PC-3 (cell line): ENCODE measurements at regions not wholly inside any gene's neighbourhood (a gene's known extent, or its start where the extent isn't known, plus 50 kb on each side); places are given as distances from the start of the nearest gene placed in this dataset.

ENCODE experiments used
- ATAC-seq: fragments of 200-7000 bp; cut with Tn5 transposase; 2 replicates; pipeline ENCODE4 v1.9.1; 2020; ENCODE audit warnings: mild to moderate bottlenecking, moderate library complexity
- BruUV-seq: library from RNA; stranded (reverse); fragments of 400-500 nt; replicated peaks from 2 replicates; lab custom pipeline; 2021; lab: Mats Ljungman, UMichigan
- CTCF ChIA-PET: fragments of 300-600 bp; sonication (Branson Sonifier 250); formaldehyde crosslinking; loops from one replicate; lab custom pipeline; 2022; ENCODE audit warnings: antibody characterized with exemption; lab: Charles Lee
- POLR2A ChIA-PET: fragments of 300-600 bp; sonication (Branson Sonifier 250); formaldehyde crosslinking; loops from one replicate; lab custom pipeline; 2022; ENCODE audit warnings: antibody characterized with exemption; ENCODE audit not compliant: unreplicated experiment; lab: Charles Lee
- DNase-seq: peaks from one replicate; pipeline ENCODE4 v3.0.0-alpha.2; 2015
- H2AFZ ChIP-seq: fragments of 300-600 bp; sonication (generic); 2 replicates; pipeline ENCODE4 v1.6.0; 2016; ENCODE audit warnings: antibody characterized with exemption, low read length
- H3F3A ChIP-seq: fragments of 300-600 bp; sonication (generic); one replicate; pipeline ENCODE4 v1.6.0; 2017; ENCODE audit warnings: antibody characterized with exemption, low read length, control low read depth, mild to moderate bottlenecking; ENCODE audit not compliant: unreplicated experiment
- H3K27ac ChIP-seq: fragments of 300-600 bp; sonication (generic); 2 replicates; pipeline ENCODE4 v1.5.1; 2016; ENCODE audit warnings: mild to moderate bottlenecking, low read length
- H3K27me3 ChIP-seq: fragments of 300-600 bp; sonication (generic); 2 replicates; pipeline ENCODE4 v1.6.1; 2016; ENCODE audit warnings: low read length, mixed read lengths
- H3K36me3 ChIP-seq: fragments of 300-600 bp; sonication (generic); 2 replicates; pipeline ENCODE4 v1.6.1; 2016; ENCODE audit warnings: low read depth, mixed run types, low read length, mixed read lengths
- H3K4me1 ChIP-seq: fragments of 300-600 bp; sonication (generic); 2 replicates; pipeline ENCODE4 v1.5.1; 2016; ENCODE audit warnings: low read length; ENCODE audit not compliant: insufficient read depth
- H3K4me2 ChIP-seq: fragments of 300-600 bp; sonication (generic); 2 replicates; pipeline ENCODE4 v1.6.0; 2016; ENCODE audit warnings: low read length
- H3K4me3 ChIP-seq: fragments of 300-600 bp; sonication (generic); 2 replicates; pipeline ENCODE4 v1.5.1; 2016; ENCODE audit warnings: mild to moderate bottlenecking, low read length, mixed read lengths
- H3K79me2 ChIP-seq: fragments of 300-600 bp; sonication (generic); 2 replicates; pipeline ENCODE4 v1.6.1; 2017; ENCODE audit warnings: low read length, mixed read lengths
- H3K9ac ChIP-seq: fragments of 300-600 bp; sonication (generic); 2 replicates; pipeline ENCODE4 v1.6.0; 2016; ENCODE audit warnings: mild to moderate bottlenecking, low read length
- H3K9me2 ChIP-seq: fragments of 300-600 bp; sonication (generic); replicated peaks from 2 replicates; pipeline ENCODE4 v1.6.1; 2016; ENCODE audit warnings: mixed run types, low read length, mixed read lengths
- H3K9me3 ChIP-seq: fragments of 300-600 bp; sonication (generic); 2 replicates; pipeline ENCODE4 v1.6.1; 2016; ENCODE audit warnings: low read length, mixed read lengths
- H4K20me1 ChIP-seq: fragments of 300-600 bp; sonication (generic); 2 replicates; pipeline ENCODE4 v1.6.1; 2016; ENCODE audit warnings: low read length, mixed read lengths
- EZH2 ChIP-seq: fragments of 300-600 bp; sonication (generic); IDR thresholded peaks from one replicate; pipeline ENCODE4 v1.6.1; 2017; ENCODE audit warnings: antibody characterized with exemption, mild to moderate bottlenecking, low read length; ENCODE audit not compliant: unreplicated experiment
- EZH2phosphoT487 ChIP-seq: fragments of 300-600 bp; sonication (generic); IDR thresholded peaks from 2 replicates; pipeline ENCODE4 v1.6.1; 2018; ENCODE audit warnings: mild to moderate bottlenecking, antibody characterized with exemption, low read length, borderline replicate concordance
- intact Hi-C: fragments of 100-400 bp; cut with micrococcal nuclease; formaldehyde crosslinking; loops from 2 replicates; pipeline ENCODE4 v1.9.0; 2023
- TF ChIP-seq, protein P1 (sequence below): fragments of 300-600 bp; sonication (generic); conservative IDR thresholded peaks from 2 replicates; pipeline ENCODE4 v1.5.1; 2017; ENCODE audit warnings: antibody characterized with exemption, low read depth, mild to moderate bottlenecking, low read length

DNA sequence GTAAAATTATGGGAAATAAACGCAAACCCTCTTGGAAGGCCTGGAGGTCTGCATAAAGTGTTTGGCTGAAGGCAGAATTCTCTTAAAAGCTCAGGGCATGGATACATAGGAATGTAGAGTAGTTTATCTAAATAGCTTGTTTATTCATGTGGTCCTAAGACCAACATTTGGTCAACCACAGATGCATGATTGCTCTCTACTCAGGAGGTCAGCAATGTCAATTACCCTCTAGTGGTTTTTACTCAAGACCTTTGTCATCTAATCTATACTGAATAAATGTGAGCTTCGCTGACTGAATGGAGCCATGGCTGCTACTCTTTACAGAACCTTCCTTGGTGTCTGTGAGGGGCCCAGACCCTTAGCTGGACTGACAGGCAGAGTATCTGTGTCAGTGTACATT is 139.8 kb downstream of the ATL2 start:
- Histone ChIP-seq H4K20me1 (no peaks in the 10 kb centered on the region), H3F3A (no peaks in the 10 kb centered on the region), H3K27ac (no peak overlapping the region), H3K4me3 (no peak overlapping the region), H3K9ac (no peak overlapping the region), H3K4me2 (no peak overlapping the region), H3K4me1 (no peaks in the 10 kb centered on the region), H2AFZ (no peak overlapping the region), H3K36me3 (no peaks in the 10 kb centered on the region), H3K79me2 (no peaks in the 10 kb centered on the region), H3K27me3 (no peaks in the 10 kb centered on the region), H3K9me3 (no peaks in the 10 kb centered on the region), H3K9me2 (no peaks in the 10 kb centered on the region)
- ATAC-seq = no peak
- intact Hi-C loops = no loop called here
- TF ChIP-seq, protein P1, sequence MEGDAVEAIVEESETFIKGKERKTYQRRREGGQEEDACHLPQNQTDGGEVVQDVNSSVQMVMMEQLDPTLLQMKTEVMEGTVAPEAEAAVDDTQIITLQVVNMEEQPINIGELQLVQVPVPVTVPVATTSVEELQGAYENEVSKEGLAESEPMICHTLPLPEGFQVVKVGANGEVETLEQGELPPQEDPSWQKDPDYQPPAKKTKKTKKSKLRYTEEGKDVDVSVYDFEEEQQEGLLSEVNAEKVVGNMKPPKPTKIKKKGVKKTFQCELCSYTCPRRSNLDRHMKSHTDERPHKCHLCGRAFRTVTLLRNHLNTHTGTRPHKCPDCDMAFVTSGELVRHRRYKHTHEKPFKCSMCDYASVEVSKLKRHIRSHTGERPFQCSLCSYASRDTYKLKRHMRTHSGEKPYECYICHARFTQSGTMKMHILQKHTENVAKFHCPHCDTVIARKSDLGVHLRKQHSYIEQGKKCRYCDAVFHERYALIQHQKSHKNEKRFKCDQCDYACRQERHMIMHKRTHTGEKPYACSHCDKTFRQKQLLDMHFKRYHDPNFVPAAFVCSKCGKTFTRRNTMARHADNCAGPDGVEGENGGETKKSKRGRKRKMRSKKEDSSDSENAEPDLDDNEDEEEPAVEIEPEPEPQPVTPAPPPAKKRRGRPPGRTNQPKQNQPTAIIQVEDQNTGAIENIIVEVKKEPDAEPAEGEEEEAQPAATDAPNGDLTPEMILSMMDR = no peak
- TF ChIP-seq EZH2phosphoT487 = no peak
- no peak for TF ChIP-seq EZH2
- no TSS peak for BruUV-seq
- DNase-seq = no peak
- CTCF ChIA-PET = no interaction called here
- POLR2A ChIA-PET = interaction anchor here (0.6 kb wide), 1 partner anchor 38 kb away, joined by 3 read pairs; no protein-coding TSS in a partner anchor

DNA sequence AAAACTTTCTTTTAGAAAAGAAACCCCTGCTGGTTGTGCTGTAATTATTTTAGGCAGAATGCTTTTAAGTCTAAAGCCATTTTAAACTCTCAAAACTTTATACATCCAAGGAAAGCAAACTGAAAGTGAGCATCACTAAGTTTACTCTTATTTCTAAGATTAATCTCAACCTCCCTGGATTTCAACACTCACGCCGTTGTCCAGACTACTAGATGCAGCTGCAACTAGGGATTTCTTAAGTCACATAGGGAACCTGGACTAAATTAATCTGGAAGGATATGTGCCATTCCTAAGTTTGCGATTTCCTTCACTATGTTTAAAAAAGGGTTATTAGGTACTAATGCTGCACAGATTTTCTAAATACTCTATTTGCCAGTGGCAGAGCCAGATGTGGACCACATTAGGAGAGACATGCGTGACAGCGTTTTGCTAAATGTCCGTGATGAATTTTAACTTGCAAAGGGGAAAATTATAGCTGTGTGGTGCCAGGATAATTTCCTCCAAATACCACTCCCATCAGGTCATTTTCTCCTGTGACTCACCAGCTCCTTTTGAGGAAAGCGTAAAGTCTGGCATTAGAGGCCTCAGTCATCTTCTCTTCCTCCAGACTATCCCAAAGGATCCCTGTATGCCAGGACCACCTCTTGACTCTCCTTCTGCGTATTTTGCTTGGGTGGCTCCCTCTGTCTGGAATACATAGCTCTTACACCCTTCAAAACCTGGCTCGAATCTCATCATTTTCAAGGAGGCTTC is 143.7 kb downstream of the ATL2 start:
- CTCF ChIA-PET = interaction anchor here (1.2 kb wide), 1 partner anchor 71 kb away, joined by 3 read pairs; no protein-coding TSS in a partner anchor
- no TSS peak for BruUV-seq
- no peak overlapping the region for H3K4me2 ChIP-seq

More for the DNA sequence above, 143.7 kb downstream of the ATL2 start:
- Histone ChIP-seq H3K4me1 (no peaks in the 10 kb centered on the region), H3K27ac (no peak overlapping the region), H3K79me2 (no peaks in the 10 kb centered on the region), H3K27me3 (no peaks in the 10 kb centered on the region), H3K4me3 (no peak overlapping the region), H2AFZ (no peak overlapping the region), H3K9me3 (no peaks in the 10 kb centered on the region), H3K9ac (no peak overlapping the region), H3K9me2 (no peaks in the 10 kb centered on the region), H3K36me3 (no peaks in the 10 kb centered on the region), H3F3A (no peaks in the 10 kb centered on the region), H4K20me1 (no peaks in the 10 kb centered on the region)
- TF ChIP-seq, protein P1 = no peak; the same call in 1 of the 2 replicates
- no peak for TF ChIP-seq EZH2phosphoT487
- no peak for TF ChIP-seq EZH2
- POLR2A ChIA-PET = interaction anchor here (0.7 kb wide), 1 partner anchor 24 kb away, joined by 4 read pairs; no protein-coding TSS in a partner anchor
- no peak for ATAC-seq
- intact Hi-C loops = no loop called here
- peak; percentile 15 for DNase-seq
